Stimulated activated CD4-positive, alpha-beta T cell treated with anti-CD3 and anti-CD28 coated beads, TNF-alpha, amount 100 ng/mL, for 4 hours (primary cell): ENCODE measurements at regions not wholly inside any gene's neighbourhood (a gene's known extent, or its start where the extent isn't known, plus 50 kb on each side); places are given as distances from the start of the nearest gene placed in this dataset.
"Not testable (repeated sequence)": the region's sequence is repeated elsewhere in the genome, so short reads cannot be mapped to it uniquely, and the experiment has no call there.

ENCODE experiments used
- DNase-seq, 3 experiments: peaks; one replicate each; pipeline ENCODE4 v3.0.0-alpha.2; 2020; ENCODE audit warnings: low read depth in 3 of 3

DNA sequence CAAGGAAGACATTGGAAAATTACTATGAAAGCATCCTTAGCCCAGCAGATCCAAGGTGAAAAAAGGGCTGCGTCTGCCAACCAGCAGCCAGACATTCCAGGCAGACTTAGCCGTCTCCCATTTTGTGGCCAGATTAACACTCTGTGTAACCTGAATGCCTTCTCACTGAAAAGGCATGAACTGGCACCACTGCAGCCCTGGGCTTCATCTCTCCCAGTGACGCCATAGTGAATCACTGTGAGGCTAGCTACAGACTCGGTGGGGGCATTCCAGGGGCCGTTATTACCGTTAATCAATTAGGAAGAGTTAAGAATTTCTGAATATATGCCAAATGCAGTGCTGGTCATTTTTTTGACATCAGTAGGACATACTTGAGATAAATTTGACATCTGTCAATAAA, 627.4 kb downstream of the LMO4 start:
- no peak for DNase-seq

GRCh38 chr1:87956750-87957149, 628.1 kb downstream of the LMO4 start:
- DNase-seq, result no peak

GRCh38 chr1:87957331-87957730, 628.7 kb downstream of the LMO4 start:
- DNase-seq, result no peak

GRCh38 chr1:87958201-87958600, 629.5 kb downstream of the LMO4 start:
- no peak for DNase-seq

DNA sequence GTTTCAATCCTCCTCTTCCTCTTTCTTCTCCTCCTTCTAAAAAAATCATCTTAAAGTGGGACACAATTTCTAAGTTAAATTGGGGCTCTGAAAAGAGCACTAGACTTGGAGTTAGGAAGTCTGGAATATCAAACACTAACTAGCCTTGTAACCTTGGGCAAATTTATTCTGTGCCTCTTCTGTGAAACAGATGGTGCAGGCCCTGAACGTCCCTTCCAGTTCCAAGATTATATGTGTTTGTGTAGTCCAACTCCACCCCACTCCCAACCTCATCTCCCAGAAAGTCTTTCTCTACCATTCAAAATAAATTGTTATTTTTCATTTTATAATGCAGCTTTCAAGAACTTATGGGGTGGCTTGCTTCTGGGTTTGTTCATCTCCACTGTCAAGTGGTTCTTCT, 630.0 kb downstream of the LMO4 start:
- no peak for DNase-seq

DNA sequence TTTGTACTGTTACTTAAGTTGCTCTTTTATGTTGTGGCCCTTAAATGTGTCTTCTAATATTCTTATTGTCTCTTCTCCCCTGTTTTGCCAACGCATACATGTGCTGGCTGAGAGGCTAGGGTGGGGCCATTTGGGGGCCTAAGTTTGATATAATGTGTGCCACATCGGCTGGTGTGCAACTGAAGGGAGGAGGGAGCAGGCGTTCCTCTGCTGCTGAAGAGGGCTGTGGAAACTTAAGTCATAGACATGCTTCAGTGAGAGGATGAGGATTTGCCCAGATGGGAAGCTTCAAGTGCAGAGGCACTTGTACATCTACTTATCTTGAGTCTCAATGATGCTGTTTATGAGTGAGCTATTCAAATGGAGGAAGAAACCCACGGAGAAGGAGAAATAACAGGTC, 630.6 kb downstream of the LMO4 start:
- no peak for DNase-seq

- no peak for DNase-seq
Measured at GRCh38 chr1:87961992-87962391, 633.3 kb downstream of the LMO4 start.

DNA sequence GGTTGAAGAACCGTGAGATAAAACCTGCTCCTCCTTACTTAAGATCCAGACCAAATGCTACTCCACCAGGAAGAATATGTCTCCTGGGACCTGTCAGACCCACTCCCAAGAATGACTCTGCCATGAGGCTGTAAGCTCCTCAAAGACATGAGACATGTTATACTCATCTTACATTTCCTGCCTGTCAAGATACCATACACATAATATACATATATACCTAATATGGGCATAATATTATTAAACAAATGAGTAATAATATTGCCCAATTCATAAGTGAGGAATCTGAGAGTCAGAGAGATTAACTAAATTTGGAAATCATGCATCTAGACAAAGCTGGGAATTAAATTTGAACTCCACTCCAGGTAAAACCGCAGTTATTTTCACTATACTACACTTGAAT, 634.9 kb downstream of the LMO4 start:
- DNase-seq, result no peak

- no peak for DNase-seq
Measured at GRCh38 chr1:87965193-87965592, 636.5 kb downstream of the LMO4 start.

- no peak for DNase-seq
Measured at GRCh38 chr1:87968197-87968955, 639.7 kb downstream of the LMO4 start.

DNA sequence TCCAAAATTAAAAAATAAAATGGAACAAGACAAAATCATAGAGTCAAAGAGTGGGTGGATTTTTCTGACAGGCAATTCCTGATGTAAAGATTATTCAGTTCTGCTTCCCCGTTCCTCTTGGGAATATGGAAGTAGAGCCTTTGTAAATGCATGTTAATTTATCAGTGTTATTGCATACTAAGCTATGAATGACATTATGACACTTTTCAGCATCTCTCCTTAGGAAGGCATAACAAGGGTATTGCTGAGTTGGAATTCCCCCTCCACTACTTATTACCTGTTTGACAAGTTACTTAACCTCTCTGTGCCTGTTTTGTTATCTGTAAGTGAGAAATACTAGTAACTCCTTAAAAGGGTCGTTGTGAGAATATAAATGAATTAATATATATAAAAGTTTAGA, 640.4 kb downstream of the LMO4 start:
- no peak for DNase-seq

GRCh38 chr1:87972811-87973210, 644.1 kb downstream of the LMO4 start:
- DNase-seq, result no peak

GRCh38 chr1:87973896-87974295, 645.2 kb downstream of the LMO4 start:
- no peak for DNase-seq

GRCh38 chr1:87976316-87976715, 647.6 kb downstream of the LMO4 start:
- no peak for DNase-seq

DNA sequence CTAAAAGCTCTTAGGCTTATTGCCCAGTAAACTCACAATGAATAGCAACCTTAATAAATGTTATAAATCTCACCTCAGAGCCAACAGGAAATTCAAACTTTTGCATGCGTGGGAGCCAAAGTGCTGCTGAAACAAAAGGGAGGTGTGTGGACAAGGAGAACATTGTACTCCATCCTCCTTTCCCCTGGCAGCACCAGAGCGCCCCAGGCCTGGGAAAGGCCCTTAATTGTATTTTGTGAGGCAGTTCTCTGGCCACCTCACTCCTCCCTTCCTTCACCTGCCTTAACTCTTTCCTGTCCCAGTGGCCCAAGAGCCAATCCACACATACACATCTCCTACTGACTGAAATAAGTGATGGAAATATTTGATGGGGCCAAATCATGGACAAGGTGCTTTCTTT, 648.5 kb downstream of the LMO4 start:
- DNase-seq, result no peak

DNA sequence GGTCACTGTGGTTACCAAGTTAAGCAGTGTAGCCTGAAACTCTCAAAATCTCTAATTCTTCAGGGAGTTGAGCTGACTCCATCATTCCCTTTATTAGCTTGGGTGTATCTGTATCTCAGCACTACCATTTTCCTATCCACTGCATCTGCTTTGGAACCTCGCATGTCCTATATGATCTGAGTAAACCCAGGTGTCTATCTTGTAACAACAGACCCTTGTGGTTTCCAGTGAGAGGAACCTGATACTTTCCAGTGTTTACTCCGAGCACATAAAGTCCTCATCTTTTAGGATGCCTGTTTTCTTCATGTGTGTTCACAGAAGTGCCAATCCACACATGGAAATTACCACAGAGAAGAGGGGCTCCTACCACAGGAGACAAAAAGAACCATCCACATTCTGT, 650.4 kb downstream of the LMO4 start:
- DNase-seq, result no peak

- no peak for DNase-seq
Measured at GRCh38 chr1:87980494-87980893, 651.8 kb downstream of the LMO4 start.

- no peak for DNase-seq
Measured at GRCh38 chr1:87981386-87981785, 652.7 kb downstream of the LMO4 start.

GRCh38 chr1:87981810-87982209, 653.1 kb downstream of the LMO4 start:
- no peak for DNase-seq

DNA sequence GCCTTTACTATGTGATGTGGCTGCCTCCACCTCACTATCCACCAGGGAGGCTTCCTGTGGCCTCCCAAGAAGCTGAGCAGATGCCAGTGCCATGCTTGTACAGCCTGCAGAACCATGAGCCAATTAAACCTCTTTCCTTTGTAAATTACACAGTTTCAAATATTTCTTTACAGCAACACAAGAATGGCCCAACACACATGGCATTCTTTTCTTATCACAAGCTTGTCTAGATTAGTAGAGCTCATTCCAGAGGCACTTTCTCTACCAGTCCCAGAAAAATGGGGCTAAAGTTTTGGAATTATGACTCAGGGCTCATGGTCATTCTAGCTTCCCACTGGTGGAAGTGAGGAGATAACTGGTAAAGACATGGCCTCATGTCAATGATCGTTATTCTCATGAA, 655.2 kb downstream of the LMO4 start:
- DNase-seq, result no peak

DNA sequence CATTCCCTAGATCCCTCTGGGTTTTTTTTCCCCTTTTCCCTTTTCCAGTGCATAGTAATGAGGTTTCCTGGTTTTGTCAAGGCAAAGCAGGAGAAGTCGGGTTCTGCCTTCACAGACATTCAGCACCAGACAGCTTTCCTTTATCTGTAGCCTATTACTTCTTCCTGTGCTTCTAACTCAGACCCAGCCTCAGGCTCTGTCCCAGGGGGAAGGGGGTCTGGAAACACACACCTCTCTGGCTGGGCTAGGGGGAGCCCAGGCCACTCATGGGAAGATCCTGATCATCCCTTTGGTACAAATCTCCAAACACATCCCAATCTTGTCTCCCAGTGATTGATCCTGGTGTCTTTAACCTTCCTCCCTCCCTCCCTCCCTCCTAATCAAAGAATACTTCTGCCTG, 656.4 kb downstream of the LMO4 start:
- no peak for DNase-seq

- no peak for DNase-seq
Measured at GRCh38 chr1:87986130-87986866, 657.6 kb downstream of the LMO4 start.

DNA sequence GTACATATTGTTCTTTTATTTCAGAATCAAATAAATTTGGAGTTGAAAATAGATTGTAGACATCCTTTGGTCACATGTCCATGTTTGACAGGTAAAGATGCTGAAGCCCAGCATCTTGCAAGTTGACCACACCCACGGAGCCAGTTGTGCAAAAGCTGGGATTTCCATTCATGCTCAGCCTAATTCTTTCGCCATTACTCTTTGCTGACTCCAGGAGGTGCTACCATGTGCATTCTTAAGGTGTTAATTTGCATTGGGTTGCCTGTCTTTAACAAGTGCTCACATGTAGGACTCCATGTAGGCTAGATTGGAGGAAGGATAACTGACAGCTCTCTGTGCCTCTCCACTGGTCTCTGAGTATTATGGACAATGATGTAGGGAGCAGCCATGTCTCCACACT, 660.7 kb downstream of the LMO4 start:
- DNase-seq, result no peak

- DNase-seq, result not testable (repeated sequence)
Measured at GRCh38 chr1:87992536-87992935, 663.9 kb downstream of the LMO4 start.
